Testis (tissue), 2 donors: ENCODE measurements at regions not wholly inside any gene's neighbourhood (a gene's known extent, or its start where the extent isn't known, plus 50 kb on each side); places are given as distances from the start of the nearest gene placed in this dataset.

ENCODE experiments used
- DNase-seq: peaks from one replicate; pipeline ENCODE4 v3.0.0-alpha.2; 2019
- H3K27ac ChIP-seq, 2 donors: fragments of 200-600 bp; sonication (generic); one replicate each; pipeline ENCODE4 v1.5.1; 2019
- H3K27me3 ChIP-seq: fragments of 200-600 bp; sonication (generic); one replicate; pipeline ENCODE4 v1.5.1; 2019
- H3K36me3 ChIP-seq: fragments of 200-600 bp; sonication (generic); one replicate; pipeline ENCODE4 v1.5.1; 2017; ENCODE audit warnings: low read depth; ENCODE audit errors: missing control alignments
- H3K4me1 ChIP-seq: fragments of 200-600 bp; sonication (generic); one replicate; pipeline ENCODE4 v1.5.1; 2019
- H3K4me3 ChIP-seq, 2 donors: fragments of 200-600 bp; sonication (generic); one replicate each; pipeline ENCODE4 v1.5.1; 2017 to 2019
- H3K9me3 ChIP-seq: fragments of 200-600 bp; sonication (generic); one replicate; pipeline ENCODE4 v1.5.1; 2017
- POLR2A ChIP-seq: fragments of 450-650 bp; IDR thresholded peaks from one replicate; pipeline ENCODE4 v1.6.1; 2017; ENCODE audit warnings: antibody characterized with exemption, mild to moderate bottlenecking, moderate library complexity
- WGBS, 2 donors: methylation state at CpG; one replicate each; pipeline ENCODE4 v1.1.5; 2018; 5-methylcytosine and 5-hydroxymethylcytosine counted together
- intact Hi-C: fragments of 100-400 bp; cut with DNase I; formaldehyde crosslinking; loops from one replicate; pipeline ENCODE4 v1.15.1; 2023; ENCODE audit warnings: low total_unique reads
- TF ChIP-seq, protein P1 (sequence below), 3 experiments: fragments of 450-650 bp in 2 of 3; fragments of 200-600 bp in 1 of 3; sonication (generic) in 1 of 3; IDR thresholded peaks; one replicate each; pipeline ENCODE4 v1.5.1; 2016 to 2019; ENCODE audit warnings: antibody characterized with exemption in 3 of 3, mild to moderate bottlenecking in 2 of 3, moderate library complexity in 1 of 3

- WGBS, 2 donors, result 97 to 100% methylated on average over 2 of the region's 2 CpGs
These were observed 216.4 kb downstream of the MATN1 start for GRCh38 chr1:30507016-30507312.

GRCh38 chr1:30506291-30507015 lies 216.9 kb downstream of the MATN1 start:
- no peak for DNase-seq

More at GRCh38 chr1:30507016-30507312, 216.4 kb downstream of the MATN1 start:
- no peaks in the 10 kb centered on the region for H3K36me3 ChIP-seq
- TF ChIP-seq, protein P1, sequence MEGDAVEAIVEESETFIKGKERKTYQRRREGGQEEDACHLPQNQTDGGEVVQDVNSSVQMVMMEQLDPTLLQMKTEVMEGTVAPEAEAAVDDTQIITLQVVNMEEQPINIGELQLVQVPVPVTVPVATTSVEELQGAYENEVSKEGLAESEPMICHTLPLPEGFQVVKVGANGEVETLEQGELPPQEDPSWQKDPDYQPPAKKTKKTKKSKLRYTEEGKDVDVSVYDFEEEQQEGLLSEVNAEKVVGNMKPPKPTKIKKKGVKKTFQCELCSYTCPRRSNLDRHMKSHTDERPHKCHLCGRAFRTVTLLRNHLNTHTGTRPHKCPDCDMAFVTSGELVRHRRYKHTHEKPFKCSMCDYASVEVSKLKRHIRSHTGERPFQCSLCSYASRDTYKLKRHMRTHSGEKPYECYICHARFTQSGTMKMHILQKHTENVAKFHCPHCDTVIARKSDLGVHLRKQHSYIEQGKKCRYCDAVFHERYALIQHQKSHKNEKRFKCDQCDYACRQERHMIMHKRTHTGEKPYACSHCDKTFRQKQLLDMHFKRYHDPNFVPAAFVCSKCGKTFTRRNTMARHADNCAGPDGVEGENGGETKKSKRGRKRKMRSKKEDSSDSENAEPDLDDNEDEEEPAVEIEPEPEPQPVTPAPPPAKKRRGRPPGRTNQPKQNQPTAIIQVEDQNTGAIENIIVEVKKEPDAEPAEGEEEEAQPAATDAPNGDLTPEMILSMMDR (IDR thresholded peaks at IDR 0.05), result no peak
- no peak for TF ChIP-seq POLR2A
- H3K27ac ChIP-seq, result no peak overlapping the region
- no peaks in the 10 kb centered on the region for H3K9me3 ChIP-seq
- no peaks in the 10 kb centered on the region for H3K4me1 ChIP-seq
- no peak overlapping the region for H3K4me3 ChIP-seq
- intact Hi-C loops, result no loop called here
- DNase-seq, result no peak
- no peaks in the 10 kb centered on the region for H3K27me3 ChIP-seq

GRCh38 chr1:30505853-30506252 lies 217.5 kb downstream of the MATN1 start:
- Histone ChIP-seq H3K27me3 (no peaks in the 10 kb centered on the region), H3K27ac (no peak overlapping the region), H3K9me3 (no peaks in the 10 kb centered on the region), H3K4me1 (no peaks in the 10 kb centered on the region), H3K36me3 (no peaks in the 10 kb centered on the region), H3K4me3 (no peak overlapping the region)
- 79 to 86% methylated on average over 7 of the region's 7 CpGs for WGBS, 2 donors
- intact Hi-C loops, result no loop called here
- TF ChIP-seq POLR2A, result no peak
- TF ChIP-seq, protein P1 (IDR thresholded peaks at IDR 0.05), result no peak
- no peak for DNase-seq

More at GRCh38 chr1:30506291-30507015, 216.9 kb downstream of the MATN1 start:
- Histone ChIP-seq H3K4me3 (no peak overlapping the region), H3K9me3 (no peaks in the 10 kb centered on the region), H3K27me3 (no peaks in the 10 kb centered on the region), H3K36me3 (no peaks in the 10 kb centered on the region), H3K4me1 (no peaks in the 10 kb centered on the region), H3K27ac (no peak overlapping the region)
- intact Hi-C loops, result no loop called here
- no peak for TF ChIP-seq POLR2A
- TF ChIP-seq, protein P1 (IDR thresholded peaks at IDR 0.05), result no peak
- WGBS, 2 donors, result 69 to 71% methylated on average over 5 to 10 of the region's 10 CpGs

DNA sequence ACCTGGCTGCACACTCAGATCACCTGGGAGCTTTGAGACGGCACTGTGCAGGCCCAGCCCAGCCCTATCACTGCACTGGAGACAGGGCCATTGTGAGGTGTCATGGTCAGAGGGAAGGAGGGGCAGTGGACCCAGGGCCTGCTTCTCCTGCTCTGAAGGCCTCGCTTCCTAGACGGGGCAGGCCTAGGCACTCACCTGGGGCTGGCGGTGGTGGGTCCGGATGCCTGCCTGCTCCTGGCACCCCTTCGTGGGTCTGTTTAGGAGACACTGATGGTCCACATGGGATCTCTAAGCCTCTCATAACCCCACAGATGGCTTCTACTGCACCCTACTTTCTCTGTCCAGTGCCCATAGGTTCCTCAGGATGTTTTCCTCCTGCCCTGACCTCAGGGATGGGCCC lies 230.9 kb downstream of the MATN1 start:
- WGBS, 2 donors, result 64 to 83% methylated on average over 6 of the region's 6 CpGs
- intact Hi-C loops, result no loop called here
- DNase-seq, result no peak

More for the DNA sequence above, 230.9 kb downstream of the MATN1 start:
- Histone ChIP-seq H3K9me3 (no peaks in the 10 kb centered on the region), H3K27ac (no peak overlapping the region), H3K36me3 (no peaks in the 10 kb centered on the region), H3K27me3 (no peaks in the 10 kb centered on the region), H3K4me1 (no peaks in the 10 kb centered on the region), H3K4me3 (no peak overlapping the region)
- TF ChIP-seq POLR2A, result no peak
- TF ChIP-seq, protein P1 (IDR thresholded peaks at IDR 0.05), result no peak
